ENCODE measurements at regions not wholly inside any gene's neighbourhood (a gene's known extent, or its start where the extent isn't known, plus 50 kb on each side); places are given as distances from the start of the nearest gene placed in this dataset.

DNA sequence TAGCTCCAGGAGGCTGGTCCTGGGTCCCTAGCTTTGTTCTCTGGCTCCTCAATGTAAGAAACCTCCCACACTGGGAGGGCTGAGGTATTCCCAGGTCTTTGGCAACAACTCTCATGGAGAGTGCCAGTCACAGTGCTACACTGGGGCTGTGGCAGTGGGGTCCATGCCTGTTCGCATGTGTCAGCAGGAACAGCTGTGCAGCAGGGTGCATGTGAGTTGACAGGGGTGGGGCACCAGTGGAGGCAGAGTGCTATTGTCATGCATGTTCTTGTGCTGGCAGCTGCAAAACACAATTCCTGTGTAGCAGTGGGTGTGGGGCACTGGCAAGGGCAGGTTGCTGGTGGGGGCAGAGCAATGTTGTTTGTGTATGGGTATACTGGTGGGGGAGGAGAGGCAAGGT, 246.0 kb downstream of the CXXC4 start:
- no peak for TF ChIP-seq EZH2 (IDR thresholded peaks at IDR 0.05)
- no peak for TF ChIP-seq EZH2phosphoT487 (IDR thresholded peaks at IDR 0.05)

Measured in neural progenitor cell (in vitro differentiated cells).